ENCODE measurements at regions not wholly inside any gene's neighbourhood (a gene's known extent, or its start where the extent isn't known, plus 50 kb on each side); places are given as distances from the start of the nearest gene placed in this dataset.

DNA sequence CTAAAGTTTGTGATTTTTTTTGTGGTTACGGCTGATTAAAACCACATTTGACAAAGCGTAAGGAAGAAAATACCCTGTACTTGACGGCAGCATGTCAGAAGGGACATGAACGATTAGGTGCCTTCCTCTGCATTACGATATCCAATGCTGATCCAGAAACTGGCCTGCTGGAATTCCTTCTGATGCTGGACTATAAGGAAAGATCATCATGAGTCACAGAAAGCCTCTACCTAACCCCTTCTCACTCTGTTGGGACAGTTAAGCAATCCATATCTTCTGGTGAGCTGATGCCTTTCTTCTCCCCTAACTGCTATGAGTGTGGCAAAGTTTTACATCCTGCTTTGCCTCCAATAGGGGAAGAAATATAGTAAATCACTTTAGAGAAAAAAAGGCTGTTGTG, 78.4 kb upstream of the PAPPA start:
- in situ Hi-C loops (cut with HindIII; ENCODE audit: low sequenced_read_pairs), result no loop called here
- TF ChIP-seq, protein P1, sequence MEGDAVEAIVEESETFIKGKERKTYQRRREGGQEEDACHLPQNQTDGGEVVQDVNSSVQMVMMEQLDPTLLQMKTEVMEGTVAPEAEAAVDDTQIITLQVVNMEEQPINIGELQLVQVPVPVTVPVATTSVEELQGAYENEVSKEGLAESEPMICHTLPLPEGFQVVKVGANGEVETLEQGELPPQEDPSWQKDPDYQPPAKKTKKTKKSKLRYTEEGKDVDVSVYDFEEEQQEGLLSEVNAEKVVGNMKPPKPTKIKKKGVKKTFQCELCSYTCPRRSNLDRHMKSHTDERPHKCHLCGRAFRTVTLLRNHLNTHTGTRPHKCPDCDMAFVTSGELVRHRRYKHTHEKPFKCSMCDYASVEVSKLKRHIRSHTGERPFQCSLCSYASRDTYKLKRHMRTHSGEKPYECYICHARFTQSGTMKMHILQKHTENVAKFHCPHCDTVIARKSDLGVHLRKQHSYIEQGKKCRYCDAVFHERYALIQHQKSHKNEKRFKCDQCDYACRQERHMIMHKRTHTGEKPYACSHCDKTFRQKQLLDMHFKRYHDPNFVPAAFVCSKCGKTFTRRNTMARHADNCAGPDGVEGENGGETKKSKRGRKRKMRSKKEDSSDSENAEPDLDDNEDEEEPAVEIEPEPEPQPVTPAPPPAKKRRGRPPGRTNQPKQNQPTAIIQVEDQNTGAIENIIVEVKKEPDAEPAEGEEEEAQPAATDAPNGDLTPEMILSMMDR (IDR thresholded peaks at IDR 0.05; ENCODE audit: low read depth, low read length, missing control alignments), result no peak
- no peak overlapping the region for H3K4me3 ChIP-seq (ENCODE audit: low read depth, low read length)
- DNase-seq (ENCODE audit: low read depth), result peak; percentile 12

- no peak for DNase-seq (ENCODE audit: low read depth)
- in situ Hi-C loops (cut with HindIII; ENCODE audit: low sequenced_read_pairs), result no loop called here
- H3K4me3 ChIP-seq (ENCODE audit: low read depth, low read length), result no peak overlapping the region
- TF ChIP-seq, protein P1 (IDR thresholded peaks at IDR 0.05; ENCODE audit: low read depth, low read length, missing control alignments), result no peak
Measured at GRCh38 chr9:116078640-116079039, 75.0 kb upstream of the PAPPA start.

GRCh38 chr9:116080561-116080960, 73.0 kb upstream of the PAPPA start:
- no peak for DNase-seq (ENCODE audit: low read depth)
- no peak overlapping the region for H3K4me3 ChIP-seq (ENCODE audit: low read depth, low read length)
- in situ Hi-C loops (cut with HindIII; ENCODE audit: low sequenced_read_pairs), result no loop called here
- TF ChIP-seq, protein P1 (IDR thresholded peaks at IDR 0.05; ENCODE audit: low read depth, low read length, missing control alignments), result no peak

DNA sequence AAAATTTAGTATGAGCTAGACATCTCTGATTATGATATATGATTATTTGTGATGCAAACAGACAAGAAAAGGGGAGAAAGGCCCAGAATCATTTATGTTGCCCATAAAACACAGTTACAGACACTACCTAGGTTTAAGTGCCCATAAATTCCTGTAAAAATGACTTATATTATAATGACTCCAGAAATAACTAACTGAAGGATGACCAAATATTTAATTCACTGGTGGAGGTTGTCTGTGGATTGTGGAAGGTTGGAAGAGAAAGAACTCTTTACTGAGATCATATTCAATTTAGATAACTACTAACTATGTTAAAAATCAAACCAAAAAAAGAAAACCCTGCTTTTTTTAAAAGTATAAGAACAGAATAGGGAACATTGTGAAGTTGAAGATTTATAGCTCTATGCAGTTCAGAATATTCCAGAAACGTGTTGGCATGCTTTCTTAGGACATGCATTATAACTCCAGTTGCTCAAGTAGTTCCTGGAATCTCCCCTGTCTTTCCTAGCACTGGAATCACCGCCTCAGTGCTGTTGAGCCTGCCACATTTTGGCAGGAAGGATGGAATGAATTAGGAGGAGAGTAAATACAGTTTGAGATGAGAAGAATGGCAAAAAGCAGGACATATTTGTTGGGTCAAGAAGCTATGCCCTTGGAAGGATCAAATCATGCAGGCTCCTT, 72.0 kb upstream of the PAPPA start:
- no peak for DNase-seq (ENCODE audit: low read depth)
- in situ Hi-C loops (cut with HindIII; ENCODE audit: low sequenced_read_pairs), result no loop called here
- TF ChIP-seq, protein P1 (IDR thresholded peaks at IDR 0.05; ENCODE audit: low read depth, low read length, missing control alignments), result no peak
- no peak overlapping the region for H3K4me3 ChIP-seq (ENCODE audit: low read depth, low read length)

- no peak for DNase-seq (ENCODE audit: low read depth)
- TF ChIP-seq, protein P1 (IDR thresholded peaks at IDR 0.05; ENCODE audit: low read depth, low read length, missing control alignments), result no peak
- no peak overlapping the region for H3K4me3 ChIP-seq (ENCODE audit: low read depth, low read length)
- in situ Hi-C loops (cut with HindIII; ENCODE audit: low sequenced_read_pairs), result no loop called here
Measured at GRCh38 chr9:116083837-116084236, 69.8 kb upstream of the PAPPA start.

DNA sequence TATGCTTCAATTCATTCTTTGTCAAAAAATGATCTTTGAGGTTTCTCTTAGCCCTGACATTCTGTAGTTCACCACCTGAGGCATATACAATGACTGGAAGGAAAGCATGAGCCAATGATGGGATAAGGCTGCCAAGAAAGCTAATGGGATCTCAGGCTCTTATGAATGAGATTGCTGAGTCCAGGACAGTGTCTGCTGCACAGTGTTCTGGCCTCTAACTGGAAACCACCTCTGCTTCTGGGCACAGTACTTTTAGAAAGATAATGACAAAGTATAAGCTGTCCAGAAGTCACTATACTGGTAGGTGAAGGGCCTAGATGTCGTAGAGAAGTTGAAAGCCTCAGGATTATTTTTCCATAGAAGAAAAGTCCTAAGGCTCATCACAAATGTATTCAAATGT, 69.1 kb upstream of the PAPPA start:
- TF ChIP-seq, protein P1 (IDR thresholded peaks at IDR 0.05; ENCODE audit: low read depth, low read length, missing control alignments), result no peak
- H3K4me3 ChIP-seq (ENCODE audit: low read depth, low read length), result no peak overlapping the region
- no peak for DNase-seq (ENCODE audit: low read depth)
- in situ Hi-C loops (cut with HindIII; ENCODE audit: low sequenced_read_pairs), result no loop called here

Measured in astrocyte of the cerebellum (primary cell).